C4-2B (cell line): ENCODE measurements at regions not wholly inside any gene's neighbourhood (a gene's known extent, or its start where the extent isn't known, plus 50 kb on each side); places are given as distances from the start of the nearest gene placed in this dataset.

Source experiments
- CTCF ChIP-seq: fragments of 450-650 bp; conservative IDR thresholded peaks from 2 replicates; pipeline ENCODE4 v1.5.1; 2017; ENCODE audit warnings: mild to moderate bottlenecking
- ZFX ChIP-seq: fragments of 450-650 bp; IDR thresholded peaks from 2 replicates; pipeline ENCODE4 v1.6.1; 2017

GRCh38 chr5:174596429-174596828 is 128.0 kb upstream of the MSX2 start:
- TF ChIP-seq CTCF (no peak), ZFX (no peak)
